KMS-11 (cell line): ENCODE measurements at regions not wholly inside any gene's neighbourhood (a gene's known extent, or its start where the extent isn't known, plus 50 kb on each side); places are given as distances from the start of the nearest gene placed in this dataset.

ENCODE experiments used
- H2AFZ ChIP-seq: fragments of 200-600 bp; sonication (generic); 2 replicates; pipeline ENCODE4 v1.6.1; 2016; ENCODE audit warnings: antibody characterized with exemption, mixed run types, low read depth
- H3K27ac ChIP-seq: fragments of 200-600 bp; sonication (generic); 2 replicates; pipeline ENCODE4 v1.6.1; 2016; ENCODE audit warnings: mild to moderate bottlenecking, mixed run types
- H3K27me3 ChIP-seq: fragments of 200-600 bp; sonication (generic); 2 replicates; pipeline ENCODE4 v1.6.1; 2017; ENCODE audit warnings: mild to moderate bottlenecking, low read depth, mixed run types, moderate library complexity; ENCODE audit not compliant: insufficient read depth
- H3K36me3 ChIP-seq: fragments of 200-600 bp; sonication (generic); 2 replicates; pipeline ENCODE4 v1.6.1; 2017; ENCODE audit warnings: mild to moderate bottlenecking, mixed run types; ENCODE audit not compliant: insufficient read depth
- H3K4me1 ChIP-seq: fragments of 200-600 bp; sonication (generic); 2 replicates; pipeline ENCODE4 v1.6.1; 2016; ENCODE audit warnings: mild to moderate bottlenecking, low read depth, mixed run types; ENCODE audit not compliant: poor library complexity, severe bottlenecking
- H3K4me2 ChIP-seq: fragments of 200-600 bp; sonication (generic); 2 replicates; pipeline ENCODE4 v1.7.0; 2016; ENCODE audit warnings: mild to moderate bottlenecking, mixed run types
- H3K4me3 ChIP-seq: fragments of 200-600 bp; sonication (generic); IDR thresholded peaks from 2 replicates; pipeline ENCODE4 v1.6.1; 2017; ENCODE audit warnings: low read depth, low read length, mixed read lengths; ENCODE audit not compliant: insufficient read depth
- H3K79me2 ChIP-seq: fragments of 200-600 bp; sonication (generic); 2 replicates; pipeline ENCODE4 v1.6.1; 2016; ENCODE audit warnings: low read depth, mixed run types; ENCODE audit not compliant: insufficient read depth
- H3K9ac ChIP-seq: fragments of 200-600 bp; sonication (generic); 2 replicates; pipeline ENCODE4 v1.6.1; 2016; ENCODE audit warnings: mild to moderate bottlenecking, mixed run types
- H4K20me1 ChIP-seq: fragments of 200-600 bp; sonication (generic); 2 replicates; pipeline ENCODE4 v1.6.1; 2016; ENCODE audit warnings: mild to moderate bottlenecking, mixed run types; ENCODE audit not compliant: insufficient read depth
- CTCF ChIP-seq: fragments of 200-600 bp; sonication (generic); conservative IDR thresholded peaks from 2 replicates; pipeline ENCODE4 v1.6.1; 2017; ENCODE audit warnings: low read depth, mild to moderate bottlenecking, antibody characterized with exemption, low read length, moderate library complexity, mixed read lengths

GRCh38 chr3:22364851-22365250 lies 613.8 kb upstream of the ZNF385D start:
- no peaks in the 10 kb centered on the region for H4K20me1 ChIP-seq
- no peak overlapping the region for H3K4me2 ChIP-seq
- no peak overlapping the region for H2AFZ ChIP-seq
- no peak overlapping the region for H3K4me3 ChIP-seq
- no peak overlapping the region for H3K9ac ChIP-seq
- H3K79me2 ChIP-seq = no peaks in the 10 kb centered on the region
- no peaks in the 10 kb centered on the region for H3K4me1 ChIP-seq
- H3K36me3 ChIP-seq = no peaks in the 10 kb centered on the region
- no peak overlapping the region for H3K27ac ChIP-seq
- no peak for TF ChIP-seq CTCF
- no peaks in the 10 kb centered on the region for H3K27me3 ChIP-seq

- Histone ChIP-seq H2AFZ (no peak overlapping the region), H3K9ac (no peak overlapping the region), H3K36me3 (no peaks in the 10 kb centered on the region), H3K4me1 (no peaks in the 10 kb centered on the region), H3K79me2 (no peaks in the 10 kb centered on the region), H3K4me2 (no peak overlapping the region), H3K4me3 (no peak overlapping the region), H3K27me3 (no peaks in the 10 kb centered on the region), H4K20me1 (no peaks in the 10 kb centered on the region), H3K27ac (no peak overlapping the region)
- no peak for TF ChIP-seq CTCF
Observed at GRCh38 chr3:22366781-22367180, 615.8 kb upstream of the ZNF385D start.

- Histone ChIP-seq H3K27ac (no peak overlapping the region), H3K79me2 (no peaks in the 10 kb centered on the region), H3K4me3 (no peak overlapping the region), H2AFZ (no peak overlapping the region), H3K4me2 (no peak overlapping the region), H3K27me3 (no peaks in the 10 kb centered on the region), H3K9ac (no peak overlapping the region), H4K20me1 (no peaks in the 10 kb centered on the region), H3K4me1 (no peaks in the 10 kb centered on the region), H3K36me3 (no peaks in the 10 kb centered on the region)
- TF ChIP-seq CTCF = no peak
Observed at GRCh38 chr3:22371036-22371435, 620.0 kb upstream of the ZNF385D start.

GRCh38 chr3:22371607-22372291 lies 620.7 kb upstream of the ZNF385D start:
- Histone ChIP-seq H3K79me2 (no peaks in the 10 kb centered on the region), H3K4me1 (no peaks in the 10 kb centered on the region), H3K9ac (no peak overlapping the region), H3K27ac (no peak overlapping the region), H3K27me3 (no peaks in the 10 kb centered on the region), H3K36me3 (no peaks in the 10 kb centered on the region), H4K20me1 (no peaks in the 10 kb centered on the region), H3K4me3 (no peak overlapping the region), H3K4me2 (no peak overlapping the region), H2AFZ (no peak overlapping the region)
- no peak for TF ChIP-seq CTCF
